Dermis blood vessel endothelial cell (primary cell): ENCODE measurements at regions not wholly inside any gene's neighbourhood (a gene's known extent, or its start where the extent isn't known, plus 50 kb on each side); places are given as distances from the start of the nearest gene placed in this dataset.

ENCODE experiments used
- DNase-seq: peaks from one replicate; pipeline ENCODE4 v3.0.0; 2010

GRCh38 chr13:22135446-22135845, 464.6 kb downstream of the FGF9 start:
- DNase-seq: no peak

GRCh38 chr13:22137361-22138050, 466.6 kb downstream of the FGF9 start:
- no peak for DNase-seq

- DNase-seq: no peak
Measured at GRCh38 chr13:22138947-22139346, 468.1 kb downstream of the FGF9 start.

- no peak for DNase-seq
Measured at GRCh38 chr13:22141716-22142115, 470.8 kb downstream of the FGF9 start.

GRCh38 chr13:22143671-22144070, 472.8 kb downstream of the FGF9 start:
- no peak for DNase-seq

GRCh38 chr13:22144806-22145205, 473.9 kb downstream of the FGF9 start:
- DNase-seq: no peak

GRCh38 chr13:22148187-22148586, 477.3 kb downstream of the FGF9 start:
- DNase-seq: no peak

GRCh38 chr13:22152751-22153150, 481.9 kb downstream of the FGF9 start:
- no peak for DNase-seq

GRCh38 chr13:22154041-22154440, 483.2 kb downstream of the FGF9 start:
- no peak for DNase-seq

GRCh38 chr13:22161871-22162270, 491.0 kb downstream of the FGF9 start:
- no peak for DNase-seq

- DNase-seq: no peak
Measured at GRCh38 chr13:22162889-22163288, 492.0 kb downstream of the FGF9 start.

GRCh38 chr13:22168437-22169190, 497.7 kb downstream of the FGF9 start:
- no peak for DNase-seq

- DNase-seq: no peak
Measured at GRCh38 chr13:22169473-22169872, 498.6 kb downstream of the FGF9 start.

- DNase-seq: no peak
Measured at GRCh38 chr13:22173610-22174009, 502.7 kb downstream of the FGF9 start.

GRCh38 chr13:22175241-22175640, 504.4 kb downstream of the FGF9 start:
- DNase-seq: no peak

- no peak for DNase-seq
Measured at GRCh38 chr13:22175815-22176214, 504.9 kb downstream of the FGF9 start.

- DNase-seq: no peak
Measured at GRCh38 chr13:22176968-22177520, 506.2 kb downstream of the FGF9 start.

GRCh38 chr13:22178878-22179277, 508.0 kb downstream of the FGF9 start:
- no peak for DNase-seq

GRCh38 chr13:22187329-22187728, 516.5 kb downstream of the FGF9 start:
- no peak for DNase-seq

GRCh38 chr13:22189176-22190048, 518.5 kb downstream of the FGF9 start:
- DNase-seq: no peak

- DNase-seq: no peak
Measured at GRCh38 chr13:22193070-22193469, 522.2 kb downstream of the FGF9 start.

- DNase-seq: no peak
Measured at GRCh38 chr13:22194106-22194805, 523.4 kb downstream of the FGF9 start.
